ENCODE measurements at regions not wholly inside any gene's neighbourhood (a gene's known extent, or its start where the extent isn't known, plus 50 kb on each side); places are given as distances from the start of the nearest gene placed in this dataset.

- intact Hi-C loops (cut with DNase I), result no loop called here
- peaks cover 0 to 11% (median 1%) of the 10 kb centered on the region in 3 donors for H3K27me3 ChIP-seq (ENCODE audit: insufficient read depth in 3 of 3, low read length in 2 of 3)
- no peak for TF ChIP-seq CTCF (IDR thresholded peaks at IDR 0.05)
- 77 to 85% (median 84%) methylated on average over 8 of the region's 8 CpGs for WGBS, 3 donors
- DNase-seq, result no peak
- peaks cover 5% of the 10 kb centered on the region for H3K9me3 ChIP-seq
- no peaks in the 10 kb centered on the region for H3K36me3 ChIP-seq (ENCODE audit: insufficient read depth in 1 of 2, low read depth in 1 of 2)
- no peaks in the 10 kb centered on the region for H3K4me1 ChIP-seq
- ATAC-seq, result no peak
- no peak overlapping the region for H3K4me3 ChIP-seq
- H3K27ac ChIP-seq, result no peak overlapping the region
These were observed 399.4 kb upstream of the HS6ST1 start for GRCh38 chr2:128717758-128718710.

GRCh38 chr2:128720080-128721022 is 401.7 kb upstream of the HS6ST1 start:
- no peaks in the 10 kb centered on the region for H3K4me1 ChIP-seq
- no peak overlapping the region for H3K27ac ChIP-seq
- ATAC-seq, result no peak
- TF ChIP-seq CTCF (IDR thresholded peaks at IDR 0.05), result no peak
- WGBS, 3 donors, result 83 to 84% (median 83%) methylated on average over 4 of the region's 4 CpGs
- peaks cover 0 to 11% (median 1%) of the 10 kb centered on the region in 3 donors for H3K27me3 ChIP-seq (ENCODE audit: insufficient read depth in 3 of 3, low read length in 2 of 3)
- H3K36me3 ChIP-seq (ENCODE audit: insufficient read depth in 1 of 2, low read depth in 1 of 2), result no peaks in the 10 kb centered on the region
- DNase-seq, result no peak
- H3K9me3 ChIP-seq, result peaks cover 5% of the 10 kb centered on the region
- intact Hi-C loops (cut with DNase I), result no loop called here
- no peak overlapping the region for H3K4me3 ChIP-seq

GRCh38 chr2:128721096-128721495 is 402.4 kb upstream of the HS6ST1 start:
- Histone ChIP-seq H3K36me3 (ENCODE audit: insufficient read depth in 1 of 2, low read depth in 1 of 2) (no peaks in the 10 kb centered on the region), H3K9me3 (peaks cover 5% of the 10 kb centered on the region), H3K4me3 (no peak overlapping the region), H3K27ac (no peak overlapping the region), H3K27me3 (ENCODE audit: insufficient read depth in 3 of 3, low read length in 2 of 3) (peaks cover 0 to 8% (median 1%) of the 10 kb centered on the region in 3 donors), H3K4me1 (no peaks in the 10 kb centered on the region)
- no peak for TF ChIP-seq CTCF (IDR thresholded peaks at IDR 0.05)
- 93 to 94% (median 93%) methylated on average over 2 of the region's 2 CpGs for WGBS, 3 donors
- no peak for DNase-seq
- intact Hi-C loops (cut with DNase I), result no loop called here
- no peak for ATAC-seq

GRCh38 chr2:128722489-128722888 is 403.8 kb upstream of the HS6ST1 start:
- WGBS, 3 donors, result 54 to 74% (median 71%) methylated on average over 1 of the region's 1 CpG
- DNase-seq, result no peak
- H3K27me3 ChIP-seq (ENCODE audit: insufficient read depth in 3 of 3, low read length in 2 of 3), result no peaks in the 10 kb centered on the region
- TF ChIP-seq CTCF (IDR thresholded peaks at IDR 0.05), result no peak
- intact Hi-C loops (cut with DNase I), result no loop called here
- no peak overlapping the region for H3K27ac ChIP-seq
- H3K36me3 ChIP-seq (ENCODE audit: insufficient read depth in 1 of 2, low read depth in 1 of 2), result no peaks in the 10 kb centered on the region
- H3K4me3 ChIP-seq, result no peak overlapping the region
- ATAC-seq, result no peak
- H3K9me3 ChIP-seq, result peaks cover 5% of the 10 kb centered on the region
- no peaks in the 10 kb centered on the region for H3K4me1 ChIP-seq

Data from psoas muscle (tissue), 7 donors.